ENCODE measurements at regions not wholly inside any gene's neighbourhood (a gene's known extent, or its start where the extent isn't known, plus 50 kb on each side); places are given as distances from the start of the nearest gene placed in this dataset.
"Not testable (repeated sequence)": the region's sequence is repeated elsewhere in the genome, so short reads cannot be mapped to it uniquely, and the experiment has no call there.

DNA sequence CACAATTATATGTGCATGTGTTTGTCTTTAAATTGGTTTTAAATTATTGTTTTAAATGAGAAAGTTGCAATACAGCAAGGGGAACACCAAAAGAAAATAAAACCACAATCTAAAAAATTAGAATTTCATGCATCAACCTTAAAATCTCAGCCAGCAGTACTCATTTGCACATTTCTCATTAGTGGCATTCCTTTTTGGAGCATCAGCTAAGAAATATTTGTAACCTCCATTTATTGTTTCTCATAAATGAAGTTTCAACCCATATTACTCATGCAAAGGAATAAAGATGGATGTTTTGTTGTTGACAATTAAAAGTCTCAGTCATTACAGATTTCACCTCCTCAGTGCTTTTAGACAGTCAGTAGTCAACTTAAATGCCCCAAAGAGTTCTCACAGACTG, 160.1 kb downstream of the TBX15 start:
- DNase-seq = no peak

- DNase-seq = no peak
Measured at GRCh38 chr1:118827636-118828035, 160.5 kb downstream of the TBX15 start.

DNA sequence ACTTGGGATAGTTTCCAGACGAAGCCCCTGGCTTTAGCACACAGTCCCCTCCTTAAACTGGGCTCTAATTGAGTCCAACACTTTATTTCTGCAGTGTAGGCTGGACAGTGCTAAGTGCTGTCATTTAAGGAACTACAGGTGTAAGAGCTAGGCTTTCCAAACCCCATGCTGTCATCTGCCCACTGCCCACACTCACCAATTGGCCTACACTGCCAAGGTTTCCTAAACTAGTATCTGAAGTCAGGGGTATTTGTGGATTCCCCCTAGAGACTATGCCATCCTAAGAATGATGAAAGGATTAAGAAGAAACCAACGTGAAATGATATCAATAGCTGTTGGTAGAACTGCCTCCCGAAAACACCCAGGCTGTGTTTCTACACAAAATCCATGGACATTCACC, 160.9 kb downstream of the TBX15 start:
- DNase-seq = no peak

DNA sequence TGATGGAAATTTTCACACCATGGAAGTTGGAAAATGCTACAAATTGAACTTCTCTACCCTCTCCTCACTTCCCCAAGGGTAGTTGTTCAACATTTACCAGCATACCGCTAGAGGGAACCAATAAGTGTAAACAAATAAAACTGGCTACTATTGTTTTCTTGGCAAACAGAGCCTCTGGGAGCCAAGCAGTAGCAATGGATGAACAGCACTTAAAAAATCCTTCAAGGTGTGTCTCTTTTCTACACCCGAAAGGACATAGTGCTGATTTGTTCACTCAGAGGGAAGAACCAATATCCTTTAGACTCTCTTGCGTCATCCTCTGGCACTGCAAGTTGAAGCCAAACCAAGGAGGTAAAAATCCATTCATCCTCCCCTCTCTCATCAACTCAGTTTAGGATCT, 161.5 kb downstream of the TBX15 start:
- DNase-seq = no peak

DNA sequence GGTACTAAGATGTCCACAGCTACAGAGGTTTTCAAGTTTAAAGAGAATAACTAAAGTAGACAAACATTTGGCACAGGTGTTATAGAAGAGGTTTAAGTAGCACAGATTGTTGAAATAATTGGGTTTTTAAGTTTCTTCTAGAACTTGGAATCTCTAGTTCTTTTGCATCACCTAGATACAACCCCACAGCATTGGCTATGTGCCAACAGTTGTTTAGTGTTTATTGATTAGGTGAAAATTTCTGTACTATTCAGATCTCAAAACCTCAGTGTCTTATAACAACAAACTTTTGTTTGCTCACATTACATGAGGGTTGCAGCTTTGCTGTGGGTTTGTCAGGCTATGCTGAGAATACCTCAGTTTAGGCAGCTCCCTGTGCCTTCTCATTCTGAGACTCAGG, 162.5 kb downstream of the TBX15 start:
- DNase-seq = no peak

DNA sequence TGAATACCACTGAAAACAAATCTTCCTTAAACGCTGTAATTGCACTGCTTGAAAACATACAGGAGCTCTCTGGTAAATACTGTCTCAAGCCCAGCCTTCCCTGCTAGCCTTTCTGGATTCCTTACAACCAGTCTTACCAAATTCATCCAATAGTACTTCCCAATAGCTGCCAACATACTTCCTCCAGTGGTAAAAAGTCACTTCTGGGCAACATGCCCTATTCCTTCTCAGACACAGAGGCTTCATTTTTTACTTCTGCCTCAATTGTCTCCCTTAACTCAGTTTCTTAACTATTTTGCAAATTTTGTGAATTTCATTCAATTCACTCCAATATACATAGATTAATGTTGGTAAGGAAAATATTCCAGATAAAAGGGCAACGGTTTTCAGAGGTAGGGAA, 166.3 kb downstream of the TBX15 start:
- no peak for DNase-seq

DNA sequence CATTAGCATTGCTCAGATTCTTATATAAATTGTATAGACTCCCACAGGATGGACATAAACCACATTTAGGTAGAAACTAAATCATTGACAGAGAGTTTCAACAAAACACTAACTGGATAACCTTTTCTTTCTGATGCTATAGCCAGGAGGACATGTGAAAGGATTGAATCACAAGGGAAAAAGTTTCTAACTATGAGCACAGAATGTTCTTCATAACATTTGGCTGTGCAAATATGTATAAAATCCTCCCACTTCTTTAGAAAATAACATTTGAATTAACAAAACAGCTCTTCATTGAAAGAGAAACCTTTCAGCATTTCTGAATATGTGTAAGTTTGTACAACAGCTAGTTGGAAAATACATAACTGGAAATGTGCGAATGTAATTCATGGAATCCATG, 167.3 kb downstream of the TBX15 start:
- no peak for DNase-seq

- no peak for DNase-seq
Measured at GRCh38 chr1:118815909-118816308, 172.2 kb downstream of the TBX15 start.

DNA sequence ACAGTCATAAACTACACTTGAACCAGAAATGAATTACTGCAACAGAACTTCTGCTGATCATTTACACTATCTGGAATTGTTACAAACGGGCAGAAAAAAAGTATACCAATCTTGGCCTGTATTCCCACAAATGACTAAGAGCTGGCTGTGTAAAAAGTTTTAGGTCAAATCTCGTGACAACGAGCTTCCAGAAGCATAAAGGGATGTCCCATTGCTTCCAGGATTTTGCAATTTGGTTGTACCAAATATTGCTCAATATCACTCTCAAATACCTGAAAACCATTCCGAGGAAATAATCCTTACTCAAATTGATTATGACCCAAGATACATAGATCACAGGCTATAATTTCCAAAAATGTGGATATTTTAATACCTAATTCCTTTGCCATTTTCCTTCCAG, 175.6 kb downstream of the TBX15 start:
- no peak for DNase-seq

DNA sequence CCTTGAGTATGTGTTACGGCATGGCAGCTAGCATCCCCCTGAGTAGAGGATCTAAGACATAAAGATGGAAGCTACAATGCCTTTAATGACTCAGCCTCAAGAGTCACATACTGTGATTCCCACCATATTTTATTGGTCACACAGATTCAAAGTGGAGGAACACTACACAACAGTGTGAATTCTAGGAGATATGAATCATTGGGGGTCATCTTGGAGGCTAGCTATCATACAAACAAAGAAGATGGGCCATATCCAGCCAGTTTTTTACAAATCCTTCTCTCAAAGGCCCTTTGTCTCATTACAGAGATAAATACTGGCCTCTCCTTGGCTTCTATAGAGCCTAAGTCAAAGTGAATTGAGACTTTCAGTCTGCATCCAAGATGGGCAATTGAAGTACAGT, 177.0 kb downstream of the TBX15 start:
- no peak for DNase-seq

DNA sequence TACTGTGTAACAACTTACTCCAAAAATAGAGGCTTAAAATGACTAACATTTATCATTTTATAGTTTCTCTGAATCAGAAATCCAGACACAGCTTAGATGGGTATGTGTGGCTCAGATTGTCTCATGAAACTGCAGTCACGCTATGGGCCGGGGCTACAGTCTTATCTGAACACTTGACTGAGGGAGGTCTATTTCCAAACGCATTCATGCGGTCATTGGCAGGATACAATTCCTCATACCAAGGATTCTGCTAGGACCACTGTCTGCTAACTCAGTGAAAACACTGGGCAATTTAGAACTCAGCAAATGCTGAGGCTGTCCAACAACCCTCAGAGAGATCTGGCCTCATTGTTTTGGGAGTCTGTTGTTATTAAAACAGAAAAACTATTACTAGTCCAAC, 178.6 kb downstream of the TBX15 start:
- no peak for DNase-seq

- not testable (repeated sequence) for DNase-seq
Measured at GRCh38 chr1:118803128-118803527, 185.0 kb downstream of the TBX15 start.

- no peak for DNase-seq
Measured at GRCh38 chr1:118791094-118791691, 196.9 kb downstream of the TBX15 start.

DNA sequence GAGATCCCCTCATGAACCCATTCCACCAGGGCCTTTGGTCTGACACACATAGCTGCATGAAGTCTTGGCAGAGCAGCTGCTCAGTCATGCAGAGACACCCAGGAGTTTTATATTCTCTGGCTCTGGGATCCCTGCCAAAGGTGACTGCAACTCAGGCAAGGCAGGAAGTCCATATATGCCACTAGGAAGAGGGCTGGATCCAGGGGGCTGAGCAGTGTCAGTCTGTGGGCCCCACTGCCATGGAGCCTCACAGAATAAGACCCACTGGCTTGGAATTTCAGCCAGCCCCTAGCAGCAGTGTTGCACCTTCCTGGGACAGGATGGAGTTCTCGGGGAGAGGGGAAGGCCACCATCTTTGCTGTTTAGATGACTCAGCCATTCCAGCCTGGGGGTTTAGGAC, 199.7 kb downstream of the TBX15 start:
- no peak for DNase-seq

GRCh38 chr1:118786454-118787155, 201.5 kb downstream of the TBX15 start:
- no peak for DNase-seq

- no peak for DNase-seq
Measured at GRCh38 chr1:118785246-118785645, 202.9 kb downstream of the TBX15 start.

DNA sequence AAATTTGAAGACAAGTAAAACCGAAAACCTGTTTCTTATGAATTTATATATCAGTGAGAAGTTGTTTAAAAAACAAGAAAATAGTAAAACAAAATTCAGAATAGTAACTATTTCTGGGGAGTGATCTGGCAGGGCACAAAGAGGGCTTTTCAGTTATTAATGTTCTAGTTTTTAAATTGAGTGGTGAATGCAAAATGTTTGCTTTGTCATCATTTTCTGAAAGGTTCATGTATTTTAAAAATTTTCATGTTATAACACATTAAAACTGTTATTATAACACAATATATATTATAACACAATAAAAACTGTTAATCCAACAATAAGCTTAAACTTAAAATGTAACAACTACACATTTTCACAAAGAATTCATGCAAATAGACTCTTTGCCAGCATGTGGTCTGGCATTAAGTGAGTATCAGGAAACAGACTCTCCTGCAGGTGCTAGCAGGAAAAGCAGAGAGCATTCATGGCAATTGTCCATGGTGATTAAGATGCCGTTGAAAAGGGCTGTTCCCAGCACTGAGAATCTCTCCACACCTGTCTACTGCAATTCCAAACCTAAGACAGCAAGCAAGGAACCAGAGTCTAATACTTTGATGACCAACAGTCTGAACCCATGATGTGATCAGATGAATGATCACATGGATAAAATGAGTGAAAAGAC, 204.9 kb downstream of the TBX15 start:
- DNase-seq = no peak

GRCh38 chr1:118773656-118774055, 214.5 kb downstream of the TBX15 start:
- DNase-seq = no peak

- DNase-seq = no peak
Measured at GRCh38 chr1:118767971-118768370, 220.2 kb downstream of the TBX15 start.

DNA sequence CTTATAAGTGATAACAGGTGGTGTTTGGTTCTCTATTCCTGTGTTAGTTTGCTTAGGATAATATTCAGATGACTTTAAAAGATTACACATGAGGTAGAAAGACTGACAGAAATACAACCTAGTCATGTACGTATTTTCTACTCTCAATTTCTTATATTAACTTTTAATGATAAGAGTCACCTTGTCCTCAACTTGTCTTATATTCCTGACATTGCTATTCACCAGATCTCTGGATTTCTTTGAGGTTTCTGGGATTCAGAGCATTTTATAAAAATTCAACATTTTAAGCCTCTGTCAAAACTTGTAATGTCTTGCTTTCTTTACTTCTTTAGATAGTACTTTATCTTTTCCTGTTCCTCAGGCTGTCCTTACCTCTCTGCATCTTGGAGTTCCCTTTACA, 234.2 kb downstream of the TBX15 start:
- no peak for DNase-seq

DNA sequence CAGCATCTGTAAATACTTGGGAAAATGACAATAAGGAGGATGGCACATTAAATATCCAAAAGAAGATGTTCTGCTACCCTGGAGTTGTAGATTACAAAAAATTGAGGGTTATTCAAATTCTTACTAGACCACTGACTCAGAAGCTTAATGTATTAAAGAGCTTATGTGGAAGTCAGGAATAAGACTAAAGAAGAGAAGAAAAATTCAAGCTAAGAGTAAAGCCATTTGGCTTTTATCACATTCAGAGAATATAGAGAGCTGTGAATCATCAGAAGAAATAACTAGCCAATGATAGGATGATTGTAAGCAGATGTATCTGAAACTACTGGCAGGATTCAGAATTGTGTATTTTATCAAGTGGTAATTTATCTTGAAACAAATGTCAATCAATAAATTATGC, 237.0 kb downstream of the TBX15 start:
- no peak for DNase-seq

DNA sequence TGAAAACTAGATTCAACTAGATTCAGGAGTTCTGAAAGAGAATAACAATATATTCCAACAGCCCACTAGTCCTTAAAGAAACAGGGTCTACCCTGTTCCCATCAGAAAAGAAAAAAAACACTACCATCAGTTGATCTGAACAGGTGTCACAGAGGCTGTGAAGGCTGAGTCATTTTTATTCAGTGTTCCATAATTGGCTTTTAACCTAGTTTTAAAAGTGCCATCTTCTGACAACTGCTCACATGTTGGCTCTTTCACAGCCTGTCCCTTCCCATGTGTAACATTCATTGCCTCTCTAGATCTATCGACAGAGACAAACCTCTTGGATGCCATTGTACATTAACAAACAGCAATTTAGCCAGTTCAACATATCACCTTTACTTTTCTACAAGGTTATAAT, 243.7 kb downstream of the TBX15 start:
- DNase-seq = no peak

GRCh38 chr1:118739501-118739900, 248.6 kb downstream of the TBX15 start:
- DNase-seq = no peak
